Ishikawa (cell line): ENCODE measurements at regions not wholly inside any gene's neighbourhood (a gene's known extent, or its start where the extent isn't known, plus 50 kb on each side); places are given as distances from the start of the nearest gene placed in this dataset.

ENCODE experiments used
- CEBPB ChIP-seq: IDR thresholded peaks from 2 replicates; pipeline ENCODE4 v1.6.1; 2012
- CREB1 ChIP-seq: IDR thresholded peaks from 2 replicates; pipeline ENCODE4 v1.6.1; 2012; ENCODE audit warnings: low read depth
- EGR1 ChIP-seq: IDR thresholded peaks from 2 replicates; pipeline ENCODE4 v1.6.1; 2012
- EP300 ChIP-seq: IDR thresholded peaks from 2 replicates; pipeline ENCODE4 v1.6.1; 2012; ENCODE audit warnings: borderline replicate concordance
- FOXM1 ChIP-seq: IDR thresholded peaks from 2 replicates; pipeline ENCODE4 v1.6.1; 2012; ENCODE audit warnings: low read depth, borderline replicate concordance
- NFIC ChIP-seq: IDR thresholded peaks from 2 replicates; pipeline ENCODE4 v1.6.1; 2012
- RAD21 ChIP-seq: IDR thresholded peaks from 2 replicates; pipeline ENCODE4 v1.6.1; 2012; ENCODE audit warnings: low read depth
- REST ChIP-seq: IDR thresholded peaks from 2 replicates; pipeline ENCODE4 v1.6.1; 2012; ENCODE audit warnings: low read depth, mild to moderate bottlenecking
- TAF1 ChIP-seq: IDR thresholded peaks from 2 replicates; pipeline ENCODE4 v1.6.1; 2012; ENCODE audit warnings: low read depth, mild to moderate bottlenecking
- TCF12 ChIP-seq: IDR thresholded peaks from 2 replicates; pipeline ENCODE4 v1.6.1; 2012; ENCODE audit warnings: low read depth
- TEAD4 ChIP-seq: IDR thresholded peaks from 2 replicates; pipeline ENCODE4 v1.6.1; 2012
- YY1 ChIP-seq: IDR thresholded peaks from 2 replicates; pipeline ENCODE4 v1.6.1; 2012; ENCODE audit warnings: low read depth
- ZBTB7A ChIP-seq: IDR thresholded peaks from 2 replicates; pipeline ENCODE4 v1.6.1; 2012; ENCODE audit warnings: low read depth
- TF ChIP-seq, protein P1 (sequence below): IDR thresholded peaks from 2 replicates; pipeline ENCODE4 v1.6.1; 2012
- TF ChIP-seq, protein P2 (sequence below): IDR thresholded peaks from 2 replicates; pipeline ENCODE4 v1.6.1; 2012

GRCh38 chr9:135239100-135239768, 151.8 kb downstream of the OLFM1 start:
- TF ChIP-seq, protein P1, sequence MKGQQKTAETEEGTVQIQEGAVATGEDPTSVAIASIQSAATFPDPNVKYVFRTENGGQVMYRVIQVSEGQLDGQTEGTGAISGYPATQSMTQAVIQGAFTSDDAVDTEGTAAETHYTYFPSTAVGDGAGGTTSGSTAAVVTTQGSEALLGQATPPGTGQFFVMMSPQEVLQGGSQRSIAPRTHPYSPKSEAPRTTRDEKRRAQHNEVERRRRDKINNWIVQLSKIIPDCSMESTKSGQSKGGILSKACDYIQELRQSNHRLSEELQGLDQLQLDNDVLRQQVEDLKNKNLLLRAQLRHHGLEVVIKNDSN: no peak
- TF ChIP-seq CEBPB: no peak
- TF ChIP-seq, protein P2, sequence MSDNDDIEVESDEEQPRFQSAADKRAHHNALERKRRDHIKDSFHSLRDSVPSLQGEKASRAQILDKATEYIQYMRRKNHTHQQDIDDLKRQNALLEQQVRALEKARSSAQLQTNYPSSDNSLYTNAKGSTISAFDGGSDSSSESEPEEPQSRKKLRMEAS: no peak
- TF ChIP-seq NFIC: no peak
- no peak for TF ChIP-seq TAF1
- no peak for TF ChIP-seq FOXM1
- TF ChIP-seq YY1: no peak
- no peak for TF ChIP-seq EP300
- no peak for TF ChIP-seq TEAD4
- no peak for TF ChIP-seq EGR1

DNA sequence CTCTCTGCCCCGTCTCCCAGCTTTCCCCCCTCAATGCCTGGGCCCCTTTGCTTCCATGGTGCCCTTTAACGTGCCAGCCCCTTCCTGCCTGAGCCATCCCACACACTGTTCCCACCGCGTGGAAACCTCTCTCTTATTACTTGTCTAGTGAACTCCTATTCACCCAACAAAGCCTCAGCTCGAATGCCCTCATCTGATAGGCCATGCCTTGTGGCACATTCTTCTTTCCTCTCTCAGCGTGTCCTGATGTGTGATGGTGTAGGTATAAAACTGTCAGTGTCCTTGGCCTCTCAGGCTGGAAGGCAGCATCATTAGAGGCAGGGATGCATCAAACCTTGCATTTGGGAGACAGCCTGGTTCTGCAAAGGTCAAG, 152.3 kb downstream of the OLFM1 start:
- TF ChIP-seq CREB1 (no peak), RAD21 (no peak), ZBTB7A (no peak)
- TF ChIP-seq, protein P2: no peak

GRCh38 chr9:135240222-135240621, 152.8 kb downstream of the OLFM1 start:
- TF ChIP-seq RAD21 (no peak), ZBTB7A (no peak), EP300 (no peak), CEBPB (no peak), NFIC (no peak), REST (no peak), YY1 (no peak), TEAD4 (no peak), TAF1 (no peak), FOXM1 (no peak), CREB1 (no peak), TCF12 (no peak), EGR1 (no peak)
- TF ChIP-seq, protein P2: no peak
- TF ChIP-seq, protein P1: no peak

- no peak for TF ChIP-seq FOXM1
- no peak for TF ChIP-seq TCF12
- no peak for TF ChIP-seq REST
- TF ChIP-seq ZBTB7A: no peak
- TF ChIP-seq NFIC: no peak
- TF ChIP-seq, protein P1: no peak
- no peak for TF ChIP-seq EP300
- no peak for TF ChIP-seq TAF1
- TF ChIP-seq, protein P2: no peak
- no peak for TF ChIP-seq YY1
- no peak for TF ChIP-seq CEBPB
- TF ChIP-seq CREB1: no peak
- no peak for TF ChIP-seq EGR1
- no peak for TF ChIP-seq RAD21
- TF ChIP-seq TEAD4: no peak
Observed at GRCh38 chr9:135240871-135241311, 153.4 kb downstream of the OLFM1 start.

- no peak for TF ChIP-seq EGR1
- TF ChIP-seq RAD21: peak; percentile 30; the same call in 1 of the 2 replicates
Observed at GRCh38 chr9:135241381-135242048, 154.0 kb downstream of the OLFM1 start.
